DND-41 (cell line): ENCODE measurements at regions not wholly inside any gene's neighbourhood (a gene's known extent, or its start where the extent isn't known, plus 50 kb on each side); places are given as distances from the start of the nearest gene placed in this dataset.

Source experiments
- ATAC-seq: fragments of 200-7000 bp; cut with Tn5 transposase; 3 replicates; pipeline ENCODE4 v1.9.1; 2021; ENCODE audit warnings: low read depth; ENCODE audit not compliant: insufficient read depth
- DNase-seq: peaks from one replicate; pipeline ENCODE4 v3.0.0-alpha.2; 2020
- H2AFZ ChIP-seq: 2 replicates; pipeline ENCODE4 v1.6.0; 2012; ENCODE audit warnings: low read depth, low read length
- H3K27ac ChIP-seq: 2 replicates; pipeline ENCODE4 v1.5.1; 2012; ENCODE audit warnings: low read length, inconsistent platforms
- H3K27me3 ChIP-seq: fragments of 200-600 bp; sonication (generic); 2 replicates; pipeline ENCODE4 v1.6.0; 2012; ENCODE audit warnings: low read length, mild to moderate bottlenecking, inconsistent platforms; ENCODE audit not compliant: insufficient read depth, poor library complexity
- H3K36me3 ChIP-seq: 2 replicates; pipeline ENCODE4 v1.5.1; 2012; ENCODE audit warnings: low read length, inconsistent platforms; ENCODE audit not compliant: insufficient read depth
- H3K4me1 ChIP-seq: 2 replicates; pipeline ENCODE4 v1.5.1; 2012; ENCODE audit warnings: mild to moderate bottlenecking, low read length; ENCODE audit not compliant: insufficient read depth
- H3K4me2 ChIP-seq: 2 replicates; pipeline ENCODE4 v1.6.0; 2012; ENCODE audit warnings: mild to moderate bottlenecking, moderate library complexity, low read length, inconsistent platforms; ENCODE audit not compliant: insufficient read depth
- H3K4me3 ChIP-seq, 2 experiments: fragments of 200-600 bp in 1 of 2; shearing (Covaris generic) in 1 of 2; 2 replicates each; pipeline ENCODE4 v1.5.1; 2012 to 2016; ENCODE audit warnings: inconsistent platforms in 2 of 2, low read length in 2 of 2, mild to moderate bottlenecking in 2 of 2, low read depth in 1 of 2, moderate library complexity in 1 of 2
- H3K79me2 ChIP-seq: 2 replicates; pipeline ENCODE4 v1.6.0; 2012; ENCODE audit warnings: low read length, inconsistent platforms; ENCODE audit not compliant: insufficient read depth
- H3K9ac ChIP-seq: 2 replicates; pipeline ENCODE4 v1.6.0; 2012; ENCODE audit warnings: low read depth, mild to moderate bottlenecking, inconsistent platforms, low read length, moderate library complexity
- H3K9me3 ChIP-seq: 2 replicates; pipeline ENCODE4 v1.5.1; 2012; ENCODE audit warnings: low read length, moderate library complexity, mild to moderate bottlenecking, inconsistent platforms; ENCODE audit not compliant: insufficient read depth, severe bottlenecking
- H4K20me1 ChIP-seq: 2 replicates; pipeline ENCODE4 v1.6.0; 2012; ENCODE audit warnings: low read length; ENCODE audit not compliant: insufficient read depth
- EZH2 ChIP-seq: IDR thresholded peaks from 3 replicates; pipeline ENCODE4 v1.6.1; 2012; ENCODE audit warnings: borderline replicate concordance, low read depth, mild to moderate bottlenecking, moderate library complexity, low read length, inconsistent platforms; ENCODE audit not compliant: severe bottlenecking
- TF ChIP-seq, protein P1 (sequence below): IDR thresholded peaks from 2 replicates; pipeline ENCODE4 v1.5.1; 2012; ENCODE audit warnings: borderline replicate concordance, low read length, moderate library complexity, mild to moderate bottlenecking; ENCODE audit not compliant: poor library complexity, severe bottlenecking; ENCODE audit errors: extremely low read depth

DNA sequence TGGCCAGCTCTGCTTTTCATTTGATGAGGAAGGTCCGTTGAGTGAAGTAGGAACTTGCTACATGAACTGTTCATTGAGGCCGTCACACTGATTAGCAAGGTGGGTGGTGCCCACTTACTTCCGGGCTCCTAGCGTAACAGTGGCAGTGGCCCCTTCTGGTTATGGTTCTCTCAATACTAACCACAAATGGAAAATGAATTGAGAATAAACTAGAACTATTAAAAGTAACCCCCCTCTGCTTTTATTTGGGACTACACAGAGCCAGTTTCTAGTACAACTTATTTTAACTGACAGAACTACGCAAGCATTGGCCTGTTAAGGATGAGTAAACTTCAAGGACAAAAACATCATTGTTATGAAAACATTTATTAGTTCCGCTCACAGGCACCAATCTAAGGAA is 519.1 kb downstream of the INHBA start:
- Histone ChIP-seq H2AFZ (no peak overlapping the region), H3K79me2 (no peaks in the 10 kb centered on the region), H3K27me3 (no peaks in the 10 kb centered on the region), H3K9ac (no peak overlapping the region), H3K9me3 (no peaks in the 10 kb centered on the region), H3K27ac (no peak overlapping the region), H3K4me3 (no peak overlapping the region), H3K4me2 (no peak overlapping the region), H3K36me3 (no peaks in the 10 kb centered on the region), H3K4me1 (no peaks in the 10 kb centered on the region), H4K20me1 (no peaks in the 10 kb centered on the region)
- no peak for ATAC-seq
- TF ChIP-seq, protein P1, sequence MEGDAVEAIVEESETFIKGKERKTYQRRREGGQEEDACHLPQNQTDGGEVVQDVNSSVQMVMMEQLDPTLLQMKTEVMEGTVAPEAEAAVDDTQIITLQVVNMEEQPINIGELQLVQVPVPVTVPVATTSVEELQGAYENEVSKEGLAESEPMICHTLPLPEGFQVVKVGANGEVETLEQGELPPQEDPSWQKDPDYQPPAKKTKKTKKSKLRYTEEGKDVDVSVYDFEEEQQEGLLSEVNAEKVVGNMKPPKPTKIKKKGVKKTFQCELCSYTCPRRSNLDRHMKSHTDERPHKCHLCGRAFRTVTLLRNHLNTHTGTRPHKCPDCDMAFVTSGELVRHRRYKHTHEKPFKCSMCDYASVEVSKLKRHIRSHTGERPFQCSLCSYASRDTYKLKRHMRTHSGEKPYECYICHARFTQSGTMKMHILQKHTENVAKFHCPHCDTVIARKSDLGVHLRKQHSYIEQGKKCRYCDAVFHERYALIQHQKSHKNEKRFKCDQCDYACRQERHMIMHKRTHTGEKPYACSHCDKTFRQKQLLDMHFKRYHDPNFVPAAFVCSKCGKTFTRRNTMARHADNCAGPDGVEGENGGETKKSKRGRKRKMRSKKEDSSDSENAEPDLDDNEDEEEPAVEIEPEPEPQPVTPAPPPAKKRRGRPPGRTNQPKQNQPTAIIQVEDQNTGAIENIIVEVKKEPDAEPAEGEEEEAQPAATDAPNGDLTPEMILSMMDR: no peak
- TF ChIP-seq EZH2: no peak
- no peak for DNase-seq

DNA sequence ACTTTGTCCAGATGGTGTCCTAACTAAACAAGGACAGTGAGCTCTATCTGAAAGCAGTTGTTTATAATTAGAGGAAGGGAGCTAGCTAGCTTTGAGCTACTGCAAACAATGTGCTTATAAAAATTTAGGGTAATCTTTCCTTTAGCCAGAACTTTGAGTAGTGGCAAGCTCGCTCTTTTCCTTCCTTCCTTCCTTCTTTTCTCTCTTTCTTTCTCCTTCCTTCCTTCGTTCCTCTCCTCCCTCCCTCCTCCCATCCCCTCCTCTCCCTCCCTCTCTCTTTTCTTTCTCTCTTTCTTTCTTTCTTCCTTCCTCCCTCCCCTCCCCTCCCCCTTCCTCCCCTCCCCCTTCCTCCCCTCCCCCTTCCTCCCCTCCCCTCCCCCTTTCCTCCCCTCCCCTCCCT is 520.1 kb downstream of the INHBA start:
- Histone ChIP-seq H3K4me2 (no peak overlapping the region), H3K36me3 (no peaks in the 10 kb centered on the region), H3K4me1 (no peaks in the 10 kb centered on the region), H3K27me3 (no peaks in the 10 kb centered on the region), H2AFZ (no peak overlapping the region), H4K20me1 (no peaks in the 10 kb centered on the region), H3K9ac (no peak overlapping the region), H3K79me2 (no peaks in the 10 kb centered on the region), H3K4me3 (no peak overlapping the region), H3K9me3 (no peaks in the 10 kb centered on the region), H3K27ac (no peak overlapping the region)
- TF ChIP-seq, protein P1: no peak
- TF ChIP-seq EZH2: no peak
- ATAC-seq (no peak), DNase-seq (no peak)

DNA sequence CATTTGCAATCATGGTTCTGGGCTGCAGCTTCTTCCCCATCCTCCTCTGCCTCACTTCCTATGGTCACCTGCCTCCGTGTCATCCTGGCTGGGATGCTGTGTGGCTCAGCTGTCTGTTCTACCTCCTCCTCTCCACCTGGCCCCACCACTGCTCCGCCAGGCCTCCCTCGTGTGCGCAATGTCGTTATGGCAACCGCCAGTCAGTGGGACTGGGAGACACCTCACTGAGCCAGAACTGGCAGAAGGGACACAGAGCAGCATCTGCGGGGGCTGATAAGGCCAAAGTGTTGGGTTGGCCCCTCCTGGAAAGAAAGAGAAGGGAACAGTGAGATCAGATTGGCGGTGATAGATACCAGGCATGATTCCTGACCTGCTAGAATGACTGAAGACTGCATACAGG is 527.5 kb downstream of the INHBA start:
- Histone ChIP-seq H3K4me2 (no peak overlapping the region), H3K4me1 (no peaks in the 10 kb centered on the region), H3K4me3 (no peak overlapping the region), H3K27me3 (no peaks in the 10 kb centered on the region), H2AFZ (no peak overlapping the region), H3K9ac (no peak overlapping the region), H4K20me1 (no peaks in the 10 kb centered on the region), H3K36me3 (no peaks in the 10 kb centered on the region), H3K9me3 (no peaks in the 10 kb centered on the region), H3K79me2 (no peaks in the 10 kb centered on the region), H3K27ac (no peak overlapping the region)
- ATAC-seq: no peak
- no peak for DNase-seq
- no peak for TF ChIP-seq EZH2
- TF ChIP-seq, protein P1: no peak

DNA sequence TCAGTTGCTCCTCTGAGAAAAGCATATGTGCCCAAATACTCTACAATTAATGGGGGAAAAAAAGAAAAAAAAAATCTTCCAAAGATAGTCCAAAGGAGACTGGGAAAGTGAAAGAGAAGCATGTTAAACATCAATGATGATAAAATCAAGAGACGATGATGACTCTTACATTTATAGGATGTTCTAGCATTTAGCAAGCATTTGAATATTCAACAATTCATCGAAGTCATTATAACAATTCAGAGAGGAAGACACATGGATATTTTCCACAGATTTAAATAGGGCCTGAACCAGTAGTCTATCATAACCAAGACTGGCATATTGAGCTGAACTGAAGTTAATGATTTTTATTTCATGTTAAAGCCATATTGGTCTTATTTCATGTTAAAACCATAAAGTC is 528.4 kb downstream of the INHBA start:
- no peak overlapping the region for H3K9ac ChIP-seq
- H4K20me1 ChIP-seq: no peaks in the 10 kb centered on the region
- DNase-seq: no peak
- H3K79me2 ChIP-seq: no peaks in the 10 kb centered on the region
- no peak overlapping the region for H3K4me2 ChIP-seq
- H3K36me3 ChIP-seq: no peaks in the 10 kb centered on the region
- ATAC-seq: no peak
- TF ChIP-seq, protein P1: no peak
- TF ChIP-seq EZH2: no peak
- H2AFZ ChIP-seq: no peak overlapping the region
- H3K27ac ChIP-seq: no peak overlapping the region
- H3K27me3 ChIP-seq: no peaks in the 10 kb centered on the region
- H3K9me3 ChIP-seq: no peaks in the 10 kb centered on the region
- H3K4me1 ChIP-seq: no peaks in the 10 kb centered on the region
- H3K4me3 ChIP-seq: no peak overlapping the region
